ENCODE measurements at regions not wholly inside any gene's neighbourhood (a gene's known extent, or its start where the extent isn't known, plus 50 kb on each side); places are given as distances from the start of the nearest gene placed in this dataset.

- no peak for DNase-seq
Measured at GRCh38 chr7:51482976-51483375, 166.4 kb upstream of the COBL start.

GRCh38 chr7:51481421-51481820 lies 164.8 kb upstream of the COBL start:
- no peak for DNase-seq

GRCh38 chr7:51477819-51478218 lies 161.2 kb upstream of the COBL start:
- no peak for DNase-seq

GRCh38 chr7:51477323-51477722 lies 160.7 kb upstream of the COBL start:
- no peak for DNase-seq

- DNase-seq: no peak
Measured at GRCh38 chr7:51476026-51476425, 159.4 kb upstream of the COBL start.

GRCh38 chr7:51472873-51473272 lies 156.3 kb upstream of the COBL start:
- no peak for DNase-seq

GRCh38 chr7:51471981-51472296 lies 155.3 kb upstream of the COBL start:
- no peak for DNase-seq

GRCh38 chr7:51471210-51471980 lies 154.8 kb upstream of the COBL start:
- no peak for DNase-seq

GRCh38 chr7:51467384-51468017 lies 150.9 kb upstream of the COBL start:
- DNase-seq: no peak

- no peak for DNase-seq
Measured at GRCh38 chr7:51459809-51460208, 143.2 kb upstream of the COBL start.

- DNase-seq: no peak
Measured at GRCh38 chr7:51458693-51459092, 142.1 kb upstream of the COBL start.

GRCh38 chr7:51457079-51457478 lies 140.5 kb upstream of the COBL start:
- no peak for DNase-seq

- DNase-seq: no peak
Measured at GRCh38 chr7:51456431-51457060, 139.9 kb upstream of the COBL start.

GRCh38 chr7:51455948-51456347 lies 139.3 kb upstream of the COBL start:
- DNase-seq: no peak

GRCh38 chr7:51455513-51455912 lies 138.9 kb upstream of the COBL start:
- DNase-seq: no peak

GRCh38 chr7:51455086-51455485 lies 138.5 kb upstream of the COBL start:
- DNase-seq: no peak

- DNase-seq: no peak
Measured at GRCh38 chr7:51452694-51453093, 136.1 kb upstream of the COBL start.

GRCh38 chr7:51451751-51452476 lies 135.3 kb upstream of the COBL start:
- DNase-seq: no peak

- no peak for DNase-seq
Measured at GRCh38 chr7:51450541-51450940, 133.9 kb upstream of the COBL start.

GRCh38 chr7:51446785-51447184 lies 130.2 kb upstream of the COBL start:
- DNase-seq: no peak

- no peak for DNase-seq
Measured at GRCh38 chr7:51446356-51446755, 129.7 kb upstream of the COBL start.

GRCh38 chr7:51444936-51445335 lies 128.3 kb upstream of the COBL start:
- DNase-seq: no peak

GRCh38 chr7:51430480-51431086 lies 114.0 kb upstream of the COBL start:
- DNase-seq: peak; percentile 4

All from skin of body (tissue), 1 donor.